Neural progenitor cell (in vitro differentiated cells): ENCODE measurements at regions not wholly inside any gene's neighbourhood (a gene's known extent, or its start where the extent isn't known, plus 50 kb on each side); places are given as distances from the start of the nearest gene placed in this dataset.

Experiments used
- CTCF ChIP-seq: fragments of 200-600 bp; sonication (generic); IDR thresholded peaks from 2 replicates; pipeline ENCODE4 v1.5.1; 2017; ENCODE audit warnings: antibody characterized with exemption, mild to moderate bottlenecking
- EZH2phosphoT487 ChIP-seq: fragments of 200-600 bp; sonication (generic); IDR thresholded peaks from 2 replicates; pipeline ENCODE4 v1.6.1; 2017; ENCODE audit warnings: antibody characterized with exemption

GRCh38 chr4:182063651-182064050, 179.6 kb upstream of the TENM3 start:
- TF ChIP-seq CTCF (no peak), EZH2phosphoT487 (no peak)
